Spleen (tissue), 11 donors: ENCODE measurements at regions not wholly inside any gene's neighbourhood (a gene's known extent, or its start where the extent isn't known, plus 50 kb on each side); places are given as distances from the start of the nearest gene placed in this dataset.

ENCODE experiments used
- DNase-seq: peaks from one replicate; pipeline ENCODE4 v3.0.0-alpha.2; 2020
- H3K27ac ChIP-seq, 8 donors: fragments of 200-600 bp; sonication (generic) in 7 of 8; 1 replicate in 4 of 8; 2 replicates in 4 of 8; pipeline versions ENCODE4 v1.5.0 to v1.8.0; 2016 to 2021; ENCODE audit warnings: inconsistent platforms in 4 of 8, mild to moderate bottlenecking in 4 of 8, moderate library complexity in 1 of 8
- H3K27me3 ChIP-seq, 7 donors: fragments of 200-600 bp; sonication (generic) in 6 of 7; replicated peaks in 1 of 7; 1 replicate in 4 of 7; 2 replicates in 3 of 7; pipeline versions ENCODE4 v1.5.0 to v1.8.0; 2016 to 2021; ENCODE audit warnings: inconsistent platforms in 3 of 7, mild to moderate bottlenecking in 1 of 7
- H3K36me3 ChIP-seq, 6 donors: fragments of 200-600 bp; sonication (generic) in 5 of 6; 1 replicate in 4 of 6; 2 replicates in 2 of 6; pipeline versions ENCODE4 v1.5.0 to v1.8.0; 2016 to 2021; ENCODE audit warnings: inconsistent platforms in 2 of 6
- H3K4me1 ChIP-seq, 6 donors: fragments of 200-600 bp; sonication (generic) in 5 of 6; 1 replicate in 3 of 6; 2 replicates in 3 of 6; pipeline versions ENCODE4 v1.5.0 to v1.8.0; 2016 to 2021; ENCODE audit warnings: inconsistent platforms in 3 of 6
- H3K4me3 ChIP-seq, 8 donors: fragments of 200-600 bp; sonication (generic) in 7 of 8; 1 replicate in 4 of 8; 2 replicates in 4 of 8; pipeline versions ENCODE4 v1.5.0 to v1.8.0; 2016 to 2021; ENCODE audit warnings: inconsistent platforms in 4 of 8, mild to moderate bottlenecking in 4 of 8, moderate library complexity in 2 of 8
- H3K9me3 ChIP-seq, 8 donors: fragments of 200-600 bp; sonication (generic) in 7 of 8; 1 replicate in 4 of 8; 2 replicates in 4 of 8; pipeline versions ENCODE4 v1.5.0 to v1.8.0; 2016 to 2021; ENCODE audit warnings: inconsistent platforms in 4 of 8
- POLR2A ChIP-seq, 3 donors: fragments of 450-650 bp; IDR thresholded peaks; one replicate each; pipeline ENCODE4 v1.5.1; 2017; ENCODE audit warnings: antibody characterized with exemption in 3 of 3, mild to moderate bottlenecking in 1 of 3
- POLR2AphosphoS5 ChIP-seq, 3 donors: sonication (generic); formaldehyde crosslinking; IDR thresholded peaks; one replicate each; pipeline ENCODE4 v1.5.1; 2017; ENCODE audit warnings: antibody characterized with exemption in 3 of 3
- WGBS, 5 donors: extraction: QIAGEN DNeasy Blood & Tissue Kit in 3 of 5; methylation state at CpG; one replicate each; pipeline versions ENCODE4 v1.1.5 to v1.1.7; 2013 to 2018; 5-methylcytosine and 5-hydroxymethylcytosine counted together
- intact Hi-C: fragments of 100-400 bp; cut with DNase I; formaldehyde crosslinking; loops from one replicate; pipeline ENCODE4 v1.15.0; 2023; ENCODE audit warnings: low total_unique reads
- TF ChIP-seq, protein P1 (sequence below), 11 experiments: fragments of 200-600 bp in 7 of 11; fragments of 450-650 bp in 4 of 11; sonication (generic) in 4 of 11; IDR thresholded peaks in 8 of 11; conservative IDR thresholded peaks in 3 of 11; 1 replicate in 7 of 11; 2 replicates in 4 of 11; pipeline versions ENCODE4 v1.4.0 to v1.8.0; 2016 to 2021; ENCODE audit warnings: antibody characterized with exemption in 11 of 11, inconsistent platforms in 4 of 11, mild to moderate bottlenecking in 1 of 11
- donor health status: healthy with polysubstance abuse.
- donor health status: DM: no; HTN: no; CAD: no; lungs with moderate emphysema.
- donor health status: DM: no; HTN: no; CAD: no.
- donor health status: Bipolar disorder and iron deficiency.
- donor health status: healthy.
- donor health status: DM: no; HTN: no; CAD: no.
- donor health status: DM: yes; HTN: yes; CAD: no.

DNA sequence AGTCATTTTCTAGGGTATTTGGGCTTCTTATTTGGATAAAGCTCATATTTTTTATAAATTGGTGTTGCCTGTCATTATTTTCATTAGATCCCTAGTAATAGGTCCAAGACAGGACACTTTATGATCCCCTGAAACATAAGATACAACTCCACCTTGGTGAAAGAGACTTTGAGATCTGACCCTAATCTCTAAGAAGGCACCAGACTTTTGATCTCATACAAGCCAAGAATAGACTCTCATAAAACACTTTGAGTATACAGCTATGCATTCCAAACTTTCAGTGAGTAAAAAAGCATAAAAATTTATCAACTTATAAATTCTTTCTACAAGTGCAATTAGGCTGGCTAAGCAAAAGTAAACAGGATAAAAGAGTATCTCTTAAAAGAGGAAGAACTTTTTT is 451.2 kb downstream of the MN1 start:
- no peaks in the 10 kb centered on the region for H3K4me1 ChIP-seq

GRCh38 chr22:27352426-27352825 is 449.1 kb downstream of the MN1 start:
- 60 to 66% (median 62%) methylated on average over 6 of the region's 6 CpGs for WGBS, 5 donors
- intact Hi-C loops = no loop called here

More for the DNA sequence above, 451.2 kb downstream of the MN1 start:
- no peak for DNase-seq
- intact Hi-C loops = no loop called here
- TF ChIP-seq POLR2AphosphoS5 (IDR thresholded peaks at IDR 0.05) (no peak), POLR2A (IDR thresholded peaks at IDR 0.05) (no peak)
- TF ChIP-seq, protein P1, sequence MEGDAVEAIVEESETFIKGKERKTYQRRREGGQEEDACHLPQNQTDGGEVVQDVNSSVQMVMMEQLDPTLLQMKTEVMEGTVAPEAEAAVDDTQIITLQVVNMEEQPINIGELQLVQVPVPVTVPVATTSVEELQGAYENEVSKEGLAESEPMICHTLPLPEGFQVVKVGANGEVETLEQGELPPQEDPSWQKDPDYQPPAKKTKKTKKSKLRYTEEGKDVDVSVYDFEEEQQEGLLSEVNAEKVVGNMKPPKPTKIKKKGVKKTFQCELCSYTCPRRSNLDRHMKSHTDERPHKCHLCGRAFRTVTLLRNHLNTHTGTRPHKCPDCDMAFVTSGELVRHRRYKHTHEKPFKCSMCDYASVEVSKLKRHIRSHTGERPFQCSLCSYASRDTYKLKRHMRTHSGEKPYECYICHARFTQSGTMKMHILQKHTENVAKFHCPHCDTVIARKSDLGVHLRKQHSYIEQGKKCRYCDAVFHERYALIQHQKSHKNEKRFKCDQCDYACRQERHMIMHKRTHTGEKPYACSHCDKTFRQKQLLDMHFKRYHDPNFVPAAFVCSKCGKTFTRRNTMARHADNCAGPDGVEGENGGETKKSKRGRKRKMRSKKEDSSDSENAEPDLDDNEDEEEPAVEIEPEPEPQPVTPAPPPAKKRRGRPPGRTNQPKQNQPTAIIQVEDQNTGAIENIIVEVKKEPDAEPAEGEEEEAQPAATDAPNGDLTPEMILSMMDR (IDR thresholded peaks at IDR 0.05 in 8 of 11, conservative IDR thresholded peaks at IDR 0.05 in 3 of 11) = no peak
- H3K9me3 ChIP-seq = peaks cover 0 to 26% (median 14%) of the 10 kb centered on the region in 8 donors
- no peak overlapping the region for H3K27ac ChIP-seq
- no peaks in the 10 kb centered on the region for H3K36me3 ChIP-seq
- peaks cover 0 to 24% (median 0%) of the 10 kb centered on the region in 7 donors for H3K27me3 ChIP-seq
- H3K4me3 ChIP-seq = no peak overlapping the region

GRCh38 chr22:27358096-27358870 is 443.3 kb downstream of the MN1 start:
- Histone ChIP-seq H3K36me3 (no peaks in the 10 kb centered on the region), H3K27me3 (no peaks in the 10 kb centered on the region), H3K27ac (no peak overlapping the region), H3K4me1 (no peaks in the 10 kb centered on the region), H3K9me3 (peaks cover 0 to 34% (median 19%) of the 10 kb centered on the region in 8 donors), H3K4me3 (no peak overlapping the region)
- no peak for DNase-seq
- 73 to 88% (median 82%) methylated on average over 7 of the region's 7 CpGs for WGBS, 5 donors
- TF ChIP-seq POLR2A (IDR thresholded peaks at IDR 0.05) (no peak), POLR2AphosphoS5 (IDR thresholded peaks at IDR 0.05) (no peak)
- TF ChIP-seq, protein P1 (IDR thresholded peaks at IDR 0.05 in 8 of 11, conservative IDR thresholded peaks at IDR 0.05 in 3 of 11) = no peak
- intact Hi-C loops = no loop called here

More at GRCh38 chr22:27352426-27352825, 449.1 kb downstream of the MN1 start:
- Histone ChIP-seq H3K9me3 (peaks cover 0 to 47% (median 33%) of the 10 kb centered on the region in 8 donors), H3K27ac (no peak overlapping the region), H3K27me3 (peaks cover 0 to 19% (median 0%) of the 10 kb centered on the region in 7 donors), H3K36me3 (no peaks in the 10 kb centered on the region), H3K4me1 (no peaks in the 10 kb centered on the region), H3K4me3 (no peak overlapping the region)
- TF ChIP-seq, protein P1 (IDR thresholded peaks at IDR 0.05 in 8 of 11, conservative IDR thresholded peaks at IDR 0.05 in 3 of 11) = no peak
- TF ChIP-seq POLR2A (IDR thresholded peaks at IDR 0.05) = no peak
- no peak for TF ChIP-seq POLR2AphosphoS5 (IDR thresholded peaks at IDR 0.05)
- DNase-seq = no peak

GRCh38 chr22:27370269-27370668 is 431.3 kb downstream of the MN1 start:
- TF ChIP-seq, protein P1 (IDR thresholded peaks at IDR 0.05 in 8 of 11, conservative IDR thresholded peaks at IDR 0.05 in 3 of 11) = no peak
- TF ChIP-seq POLR2A (IDR thresholded peaks at IDR 0.05) = no peak
- TF ChIP-seq POLR2AphosphoS5 (IDR thresholded peaks at IDR 0.05) = no peak
- DNase-seq = no peak
- Histone ChIP-seq H3K27me3 (peaks cover 0 to 33% (median 0%) of the 10 kb centered on the region in 7 donors), H3K4me1 (no peaks in the 10 kb centered on the region), H3K4me3 (no peak overlapping the region), H3K9me3 (peaks cover 0 to 19% (median 0%) of the 10 kb centered on the region in 8 donors), H3K27ac (no peak overlapping the region), H3K36me3 (no peaks in the 10 kb centered on the region)
- intact Hi-C loops = no loop called here
- WGBS, 5 donors = 13 to 39% (median 34%) methylated on average over 4 of the region's 4 CpGs
